H9 (cell line): ENCODE measurements at regions not wholly inside any gene's neighbourhood (a gene's known extent, or its start where the extent isn't known, plus 50 kb on each side); places are given as distances from the start of the nearest gene placed in this dataset.

ENCODE experiments used
- DNase-seq: peaks from one replicate; pipeline ENCODE4 v3.0.0-alpha.2; 2017
- H2AFZ ChIP-seq: one replicate; pipeline ENCODE4 v1.6.1; 2013; ENCODE audit warnings: mild to moderate bottlenecking, low read length, control low read depth, moderate library complexity
- H2AK5ac ChIP-seq: 2 replicates; pipeline ENCODE4 v1.6.1; 2013; ENCODE audit warnings: low read length, control low read depth, mixed read lengths; ENCODE audit not compliant: insufficient read length
- H2BK120ac ChIP-seq: one replicate; pipeline ENCODE4 v1.6.1; 2013; ENCODE audit warnings: low read depth, mild to moderate bottlenecking, low read length, control low read depth, inconsistent platforms; ENCODE audit not compliant: poor library complexity, severe bottlenecking
- H2BK12ac ChIP-seq: 2 replicates; pipeline ENCODE4 v1.6.1; 2013; ENCODE audit warnings: low read length, control low read depth, mixed read lengths, low read depth; ENCODE audit not compliant: insufficient read length
- H2BK15ac ChIP-seq: 2 replicates; pipeline ENCODE4 v1.6.1; 2013; ENCODE audit warnings: low read depth, low read length, control low read depth
- H2BK20ac ChIP-seq: one replicate; pipeline ENCODE4 v1.6.1; 2013; ENCODE audit warnings: low read depth, mild to moderate bottlenecking, low read length, control low read depth, inconsistent platforms; ENCODE audit not compliant: poor library complexity, severe bottlenecking
- H2BK5ac ChIP-seq: 2 replicates; pipeline ENCODE4 v1.6.1; 2013; ENCODE audit warnings: low read length, control low read depth, mixed read lengths; ENCODE audit not compliant: insufficient read length
- H3K14ac ChIP-seq: 2 replicates; pipeline ENCODE4 v1.6.1; 2013; ENCODE audit warnings: low read length, control low read depth; ENCODE audit not compliant: insufficient read depth
- H3K18ac ChIP-seq: 2 replicates; pipeline ENCODE4 v1.6.1; 2013; ENCODE audit warnings: low read depth, mild to moderate bottlenecking, mixed read lengths, low read length, control low read depth; ENCODE audit not compliant: insufficient read length
- H3K23ac ChIP-seq: 2 replicates; pipeline ENCODE4 v1.6.1; 2013; ENCODE audit warnings: low read length, control low read depth, mixed read lengths, low read depth; ENCODE audit not compliant: insufficient read length
- H3K23me2 ChIP-seq: 2 replicates; pipeline ENCODE4 v1.6.1; 2013; ENCODE audit warnings: low read depth, mild to moderate bottlenecking, mixed read lengths, low read length, control low read depth; ENCODE audit not compliant: insufficient read length, poor library complexity, severe bottlenecking
- H3K27ac ChIP-seq: 2 replicates; pipeline ENCODE4 v1.5.1; 2013; ENCODE audit warnings: low read length, control low read depth, mixed read lengths, low read depth; ENCODE audit not compliant: insufficient read length
- H3K27me3 ChIP-seq: 2 replicates; pipeline ENCODE4 v1.6.1; 2013; ENCODE audit warnings: low read length, control low read depth, inconsistent platforms; ENCODE audit not compliant: insufficient read depth
- H3K4ac ChIP-seq: 2 replicates; pipeline ENCODE4 v1.6.1; 2013; ENCODE audit warnings: low read depth, mild to moderate bottlenecking, control low read depth, inconsistent platforms, low read length, moderate library complexity
- H3K4me1 ChIP-seq: 2 replicates; pipeline ENCODE4 v1.6.1; 2013; ENCODE audit warnings: low read length, control low read depth, inconsistent platforms; ENCODE audit not compliant: insufficient read depth
- H3K4me2 ChIP-seq: 2 replicates; pipeline ENCODE4 v1.6.1; 2013; ENCODE audit warnings: low read length, control low read depth, mixed read lengths; ENCODE audit not compliant: insufficient read length, insufficient read depth
- H3K56ac ChIP-seq: 2 replicates; pipeline ENCODE4 v1.6.1; 2013; ENCODE audit warnings: low read depth, mild to moderate bottlenecking, mixed read lengths, low read length, control low read depth; ENCODE audit not compliant: insufficient read length
- H3K79me1 ChIP-seq: 2 replicates; pipeline ENCODE4 v1.6.1; 2013; ENCODE audit warnings: low read depth, mild to moderate bottlenecking, moderate library complexity, low read length, control low read depth, inconsistent platforms; ENCODE audit not compliant: insufficient read depth, poor library complexity, severe bottlenecking
- H3K79me2 ChIP-seq: 2 replicates; pipeline ENCODE4 v1.6.1; 2013; ENCODE audit warnings: low read length, control low read depth, inconsistent platforms; ENCODE audit not compliant: insufficient read depth
- H3K9ac ChIP-seq: 2 replicates; pipeline ENCODE4 v1.6.1; 2013; ENCODE audit warnings: low read length, control low read depth, mixed read lengths; ENCODE audit not compliant: insufficient read length; ENCODE audit errors: extremely low read depth
- H3K9me3 ChIP-seq: one replicate; pipeline ENCODE4 v1.6.1; 2013; ENCODE audit warnings: low read depth, low read length, inconsistent platforms; ENCODE audit not compliant: control insufficient read depth
- H3T11ph ChIP-seq: one replicate; pipeline ENCODE4 v1.6.1; 2013; ENCODE audit warnings: mild to moderate bottlenecking, low read length, control low read depth, inconsistent platforms
- H4K20me1 ChIP-seq: one replicate; pipeline ENCODE4 v1.6.1; 2013; ENCODE audit not compliant: control insufficient read depth, insufficient read length, insufficient read depth
- H4K5ac ChIP-seq: 2 replicates; pipeline ENCODE4 v1.6.1; 2013; ENCODE audit warnings: low read depth, mild to moderate bottlenecking, mixed read lengths, low read length, control low read depth; ENCODE audit not compliant: insufficient read length
- H4K8ac ChIP-seq: replicated peaks from 2 replicates; pipeline ENCODE4 v1.6.1; 2013; ENCODE audit warnings: low read length, control low read depth, mixed read lengths, low read depth; ENCODE audit not compliant: insufficient read length
- H4K91ac ChIP-seq: 2 replicates; pipeline ENCODE4 v1.6.1; 2013; ENCODE audit warnings: low read depth, mild to moderate bottlenecking, moderate library complexity, mixed read lengths, low read length, control low read depth; ENCODE audit not compliant: insufficient read length
- H3K27ac Mint-ChIP-seq, 3 experiments: 2 replicates in 2 of 3; 3 replicates in 1 of 3; pipeline ENCODE4 v1.8.0; 2020 to 2021; ENCODE audit warnings: mixed read lengths in 3 of 3, mild to moderate bottlenecking in 1 of 3, moderate library complexity in 1 of 3
- H3K27me3 Mint-ChIP-seq: 2 replicates; pipeline ENCODE4 v1.8.0; 2021; ENCODE audit warnings: low read depth, mild to moderate bottlenecking, moderate library complexity, mixed read lengths
- H3K36me3 Mint-ChIP-seq, 3 experiments: 2 replicates in 2 of 3; 3 replicates in 1 of 3; pipeline ENCODE4 v1.8.0; 2020 to 2021; ENCODE audit warnings: low read depth in 3 of 3, mixed read lengths in 3 of 3; ENCODE audit not compliant: insufficient read depth in 1 of 3
- H3K4me1 Mint-ChIP-seq, 2 experiments: 2 replicates each; pipeline ENCODE4 v1.8.0; 2020; ENCODE audit warnings: mixed read lengths in 2 of 2
- H3K4me3 Mint-ChIP-seq, 2 experiments: 2 replicates in 1 of 2; 3 replicates in 1 of 2; pipeline ENCODE4 v1.8.0; 2020 to 2021; ENCODE audit warnings: mild to moderate bottlenecking in 2 of 2, mixed read lengths in 2 of 2, moderate library complexity in 1 of 2
- H3K9me3 Mint-ChIP-seq, 2 experiments: 2 replicates in 1 of 2; 3 replicates in 1 of 2; pipeline ENCODE4 v1.8.0; 2020; ENCODE audit warnings: mild to moderate bottlenecking in 2 of 2, mixed read lengths in 2 of 2, moderate library complexity in 1 of 2
- WGBS: extraction: QIAGEN DNeasy Blood & Tissue Kit; methylation state at CpG from one replicate; pipeline ENCODE4 v1.1.7; 2013; ENCODE audit warnings: missing lambda C conversion rate, low lambda C conversion rate, mixed read lengths; ENCODE audit not compliant: insufficient read length; ENCODE audit errors: extremely low coverage; 5-methylcytosine and 5-hydroxymethylcytosine counted together
- TF ChIP-seq, protein P1 (sequence below): fragments of 200-600 bp; sonication (generic); conservative IDR thresholded peaks from 3 replicates; pipeline ENCODE4 v1.8.0; 2021; ENCODE audit warnings: antibody characterized with exemption, mild to moderate bottlenecking

DNA sequence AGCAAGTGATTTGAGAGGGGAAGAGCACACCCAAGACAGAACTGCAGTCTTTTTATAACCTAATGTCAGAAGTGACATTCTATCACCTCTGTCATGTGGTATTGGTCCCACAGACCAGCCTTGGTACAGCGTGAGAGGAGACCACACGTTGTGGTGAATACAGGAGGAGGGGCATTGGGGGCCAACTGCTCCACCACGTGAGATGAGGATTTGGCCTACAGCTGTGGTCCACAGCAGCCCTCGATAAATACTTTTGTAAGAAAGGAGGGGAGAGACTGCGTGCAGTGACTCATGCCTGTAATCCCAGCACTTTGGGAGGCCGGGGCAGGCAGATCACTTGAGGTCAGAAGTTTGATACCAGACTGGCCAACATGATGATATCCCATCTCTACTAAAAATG lies 243.1 kb downstream of the FGFR2 start:
- Histone ChIP-seq H2BK120ac (no peak overlapping the region), H3T11ph (no peak overlapping the region), H2BK5ac (no peak overlapping the region), H3K14ac (no peak overlapping the region), H3K4ac (no peak overlapping the region), H3K27me3 (no peaks in the 10 kb centered on the region), H2BK12ac (no peak overlapping the region), H3K4me2 (no peak overlapping the region), H3K9ac (no peak overlapping the region), H4K20me1 (no peaks in the 10 kb centered on the region), H3K56ac (no peak overlapping the region), H2AFZ (no peak overlapping the region), H3K18ac (no peak overlapping the region), H3K79me1 (no peaks in the 10 kb centered on the region), H2BK15ac (no peak overlapping the region), H3K79me2 (no peaks in the 10 kb centered on the region), H4K91ac (no peak overlapping the region), H4K8ac (no peak overlapping the region), H3K9me3 (no peaks in the 10 kb centered on the region), H2BK20ac (no peak overlapping the region), H3K23me2 (no peaks in the 10 kb centered on the region), H3K23ac (no peak overlapping the region), H4K5ac (no peak overlapping the region), H2AK5ac (no peak overlapping the region), H3K4me1 (no peaks in the 10 kb centered on the region), H3K27ac (no peak overlapping the region)
- Mint-ChIP-seq H3K9me3 (peaks cover 0 to 5% of the 10 kb centered on the region in 2 experiments; a peak in 3 of 5 replicates), H3K4me1 (no peaks in the 10 kb centered on the region; a peak in 1 of 4 replicates), H3K27ac (no peak overlapping the region), H3K27me3 (no peaks in the 10 kb centered on the region), H3K4me3 (no peak overlapping the region), H3K36me3 (peaks cover 0 to 7% (median 7%) of the 10 kb centered on the region in 3 experiments; a peak in 5 of 7 replicates)
- no CpG with 5 or more reads among the region's 6 CpGs for WGBS
- DNase-seq: no peak
- TF ChIP-seq, protein P1, sequence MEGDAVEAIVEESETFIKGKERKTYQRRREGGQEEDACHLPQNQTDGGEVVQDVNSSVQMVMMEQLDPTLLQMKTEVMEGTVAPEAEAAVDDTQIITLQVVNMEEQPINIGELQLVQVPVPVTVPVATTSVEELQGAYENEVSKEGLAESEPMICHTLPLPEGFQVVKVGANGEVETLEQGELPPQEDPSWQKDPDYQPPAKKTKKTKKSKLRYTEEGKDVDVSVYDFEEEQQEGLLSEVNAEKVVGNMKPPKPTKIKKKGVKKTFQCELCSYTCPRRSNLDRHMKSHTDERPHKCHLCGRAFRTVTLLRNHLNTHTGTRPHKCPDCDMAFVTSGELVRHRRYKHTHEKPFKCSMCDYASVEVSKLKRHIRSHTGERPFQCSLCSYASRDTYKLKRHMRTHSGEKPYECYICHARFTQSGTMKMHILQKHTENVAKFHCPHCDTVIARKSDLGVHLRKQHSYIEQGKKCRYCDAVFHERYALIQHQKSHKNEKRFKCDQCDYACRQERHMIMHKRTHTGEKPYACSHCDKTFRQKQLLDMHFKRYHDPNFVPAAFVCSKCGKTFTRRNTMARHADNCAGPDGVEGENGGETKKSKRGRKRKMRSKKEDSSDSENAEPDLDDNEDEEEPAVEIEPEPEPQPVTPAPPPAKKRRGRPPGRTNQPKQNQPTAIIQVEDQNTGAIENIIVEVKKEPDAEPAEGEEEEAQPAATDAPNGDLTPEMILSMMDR: no peak
